ENCODE measurements at regions not wholly inside any gene's neighbourhood (a gene's known extent, or its start where the extent isn't known, plus 50 kb on each side); places are given as distances from the start of the nearest gene placed in this dataset.

GRCh38 chr13:111456452-111457230 lies 136.2 kb downstream of the TEX29 start:
- DNase-seq (ENCODE audit: low spot score), result no peak

GRCh38 chr13:111458001-111458531 lies 137.6 kb downstream of the TEX29 start:
- no peak for DNase-seq (ENCODE audit: low spot score)

- no peak for DNase-seq (ENCODE audit: low spot score)
These were observed 138.3 kb downstream of the TEX29 start for GRCh38 chr13:111458739-111459138.

GRCh38 chr13:111459803-111460547 lies 139.5 kb downstream of the TEX29 start:
- DNase-seq (ENCODE audit: low spot score), result no peak

- DNase-seq (ENCODE audit: low spot score), result peak; percentile 84
These were observed 140.4 kb downstream of the TEX29 start for GRCh38 chr13:111460548-111461444.

DNA sequence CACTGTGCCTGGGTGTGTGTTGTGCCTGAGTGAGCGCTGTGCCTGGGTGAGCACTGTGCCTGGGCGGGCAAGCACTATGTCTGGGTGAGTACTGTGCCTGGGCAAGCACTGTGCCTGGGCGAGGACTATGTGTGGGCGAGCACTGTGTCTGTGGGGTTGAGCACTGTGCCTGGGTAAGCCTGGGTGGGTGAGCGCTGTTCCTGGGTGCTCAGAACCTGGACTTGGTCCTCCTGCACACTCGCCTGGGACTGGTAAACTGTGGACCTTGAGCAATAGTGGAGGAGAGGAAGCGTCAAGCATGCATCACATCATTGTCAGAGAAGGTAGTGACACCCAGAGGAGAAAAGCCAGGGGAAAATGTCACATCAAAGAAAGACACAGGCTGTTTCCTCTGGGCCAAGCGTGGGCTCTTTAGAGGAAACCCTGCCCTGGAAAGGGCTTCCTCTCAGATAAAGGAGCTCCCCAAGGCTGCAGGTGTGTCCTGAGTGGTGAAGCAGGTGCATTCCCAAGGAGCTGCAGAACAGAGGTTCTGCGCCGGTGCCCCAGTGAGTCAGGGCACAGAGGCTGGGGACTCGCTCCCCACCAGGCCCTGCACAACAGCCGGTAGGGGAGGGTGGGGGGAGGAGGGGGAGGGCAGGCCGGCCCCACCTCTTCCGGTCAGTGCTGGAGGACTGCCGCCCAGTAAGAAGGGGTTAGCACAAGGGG lies 141.2 kb downstream of the TEX29 start:
- no peak for DNase-seq (ENCODE audit: low spot score)

- DNase-seq (ENCODE audit: low spot score), result no peak
These were observed 141.9 kb downstream of the TEX29 start for GRCh38 chr13:111462221-111462764.

DNA sequence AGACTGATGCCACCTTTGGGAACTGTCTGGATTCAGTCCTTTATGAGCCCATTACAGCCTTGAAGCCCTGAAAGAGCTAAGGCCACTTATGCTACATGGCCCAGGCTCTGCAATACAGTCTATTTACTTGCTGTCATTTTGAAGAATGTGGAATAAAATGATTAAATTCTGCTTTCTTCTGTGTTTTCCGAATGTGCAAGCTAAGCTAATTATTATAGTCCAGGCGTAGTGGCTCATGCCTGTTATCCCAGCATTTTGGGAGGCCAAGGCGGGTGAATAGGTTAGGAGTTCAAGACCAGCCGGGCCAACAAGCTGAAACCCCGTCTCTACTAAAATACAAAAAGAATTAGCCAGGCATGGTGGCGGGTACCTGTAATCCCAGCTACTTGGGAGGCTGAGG lies 142.5 kb downstream of the TEX29 start:
- DNase-seq (ENCODE audit: low spot score), result no peak

DNA sequence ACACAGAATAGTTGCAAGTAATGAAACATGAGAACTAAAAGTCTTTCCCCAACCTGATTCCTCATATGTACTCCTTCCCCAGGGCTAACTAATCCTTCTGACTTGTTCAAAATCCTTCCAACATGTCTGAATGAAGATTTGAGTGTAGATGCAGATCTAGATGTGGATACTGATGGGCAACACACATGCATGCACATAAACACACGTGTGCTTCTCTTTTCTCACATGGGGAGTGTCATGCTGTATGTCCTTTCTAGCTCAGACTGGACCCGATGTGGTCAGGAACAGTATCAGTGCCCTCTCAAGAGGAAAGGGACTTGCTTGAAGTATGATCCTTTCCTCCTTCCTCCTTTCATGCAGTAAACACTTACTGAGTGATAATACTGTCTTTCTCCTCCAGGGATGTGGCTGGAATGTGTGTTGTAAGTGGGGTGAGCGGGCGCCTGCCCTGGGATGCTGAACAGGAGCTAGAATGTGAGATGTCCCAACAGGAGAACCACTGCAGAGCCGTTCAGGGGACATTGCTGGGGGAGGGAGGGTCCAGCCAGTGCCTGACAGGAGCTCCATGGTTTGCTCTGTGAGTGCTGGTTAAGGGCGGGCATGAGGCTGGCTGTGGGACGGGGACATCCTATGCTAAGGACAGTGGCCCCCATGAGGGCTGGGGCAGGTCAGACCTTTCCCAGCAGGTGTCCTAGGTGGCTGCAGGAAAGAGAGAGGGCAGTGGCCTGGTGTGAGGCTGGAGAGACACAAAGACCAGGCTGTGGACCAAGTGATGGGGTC lies 146.9 kb downstream of the TEX29 start:
- no peak for DNase-seq (ENCODE audit: low spot score)

DNA sequence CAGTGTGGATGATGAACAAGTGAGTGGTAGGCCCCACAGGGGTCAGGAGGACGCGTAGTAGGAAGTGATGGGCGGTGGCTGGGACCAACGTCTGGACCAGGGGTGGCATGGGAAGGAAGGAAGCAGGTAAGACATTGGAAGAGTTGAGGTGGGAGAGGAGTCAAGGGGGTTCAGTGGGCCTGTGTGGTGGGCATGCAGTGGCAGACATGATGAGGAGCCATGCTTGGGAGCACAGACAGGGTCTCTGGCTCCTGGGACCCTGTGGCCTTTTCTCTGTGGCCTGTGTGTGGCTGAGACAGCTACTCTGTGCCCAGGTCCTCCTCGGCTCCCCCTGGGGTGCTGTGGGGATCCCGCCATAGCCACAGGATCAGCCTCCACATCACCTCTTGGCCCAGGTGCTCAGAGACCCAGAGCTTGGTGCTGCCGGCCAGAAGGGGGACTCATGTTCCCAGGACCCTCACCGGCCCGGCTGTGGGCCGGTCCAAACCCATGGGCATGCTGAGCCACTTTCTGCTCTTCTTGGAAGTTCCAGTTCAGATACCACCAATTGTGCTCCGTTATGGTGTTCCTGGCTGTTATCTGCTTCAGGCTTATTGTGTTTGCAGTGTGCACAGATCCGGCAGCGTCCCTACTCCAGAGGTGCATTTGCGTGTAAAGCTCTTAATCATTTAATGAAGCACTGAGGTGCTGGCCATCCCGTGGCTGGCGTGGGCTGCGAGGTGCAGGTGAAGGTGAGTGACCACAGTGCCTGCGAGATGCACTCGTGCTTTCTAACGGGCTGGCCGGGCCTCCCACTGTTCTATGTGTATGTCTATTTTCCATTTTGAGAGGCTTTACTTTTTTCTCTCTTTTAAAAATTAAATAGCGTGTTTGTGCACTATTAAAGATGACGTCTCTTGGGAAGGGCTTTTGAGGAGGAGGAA lies 147.9 kb downstream of the TEX29 start:
- DNase-seq (ENCODE audit: low spot score), result no peak

GRCh38 chr13:111469450-111469849 lies 149.0 kb downstream of the TEX29 start:
- no peak for DNase-seq (ENCODE audit: low spot score)

- no peak for DNase-seq (ENCODE audit: low spot score)
These were observed 149.6 kb downstream of the TEX29 start for GRCh38 chr13:111469916-111470506.

- DNase-seq (ENCODE audit: low spot score), result no peak
These were observed 150.5 kb downstream of the TEX29 start for GRCh38 chr13:111470933-111471332.

- DNase-seq (ENCODE audit: low spot score), result no peak
These were observed 151.6 kb downstream of the TEX29 start for GRCh38 chr13:111472083-111472482.

GRCh38 chr13:111472559-111473460 lies 152.4 kb downstream of the TEX29 start:
- no peak for DNase-seq (ENCODE audit: low spot score)

GRCh38 chr13:111474136-111475002 lies 153.9 kb downstream of the TEX29 start:
- peak; percentile 60 for DNase-seq (ENCODE audit: low spot score)

GRCh38 chr13:111475488-111475887 lies 155.0 kb downstream of the TEX29 start:
- no peak for DNase-seq (ENCODE audit: low spot score)
